ENCODE measurements at regions not wholly inside any gene's neighbourhood (a gene's known extent, or its start where the extent isn't known, plus 50 kb on each side); places are given as distances from the start of the nearest gene placed in this dataset.

- TF ChIP-seq ZFP30 (CRISPR knock-in tag; IDR thresholded peaks at IDR 0.05) (no peak), ZFP3 (CRISPR knock-in tag; IDR thresholded peaks at IDR 0.05) (no peak), POU6F1 (CRISPR knock-in tag; IDR thresholded peaks at IDR 0.05; ENCODE audit: borderline replicate concordance, low read depth) (no peak), ESRRG (CRISPR knock-in tag; IDR thresholded peaks at IDR 0.05) (no peak), ZNF565 (CRISPR knock-in tag; conservative IDR thresholded peaks at IDR 0.05; ENCODE audit: low read depth) (no peak), PPARA (CRISPR knock-in tag; IDR thresholded peaks at IDR 0.05; ENCODE audit: borderline replicate concordance) (no peak), TOX (CRISPR knock-in tag; IDR thresholded peaks at IDR 0.05; ENCODE audit: borderline replicate concordance) (no peak)
Observed at GRCh38 chr18:23320709-23321236, 132.3 kb upstream of the RIOK3 start.
